Fibroblast of lung (primary cell): ENCODE measurements at regions not wholly inside any gene's neighbourhood (a gene's known extent, or its start where the extent isn't known, plus 50 kb on each side); places are given as distances from the start of the nearest gene placed in this dataset.

Experiments used
- EZH2 ChIP-seq: IDR thresholded peaks from 2 replicates; pipeline ENCODE4 v1.5.1; 2012; ENCODE audit warnings: low read length, control low read depth, mild to moderate bottlenecking; ENCODE audit errors: missing control alignments
- TF ChIP-seq, protein P1 (sequence below), 2 donors: IDR thresholded peaks in 1 of 2; conservative IDR thresholded peaks in 1 of 2; 1 replicate in 1 of 2; 2 replicates in 1 of 2; pipeline ENCODE4 v1.5.1; 2011 to 2012; ENCODE audit warnings: low read length in 2 of 2, control low read depth in 1 of 2, inconsistent platforms in 1 of 2, low read depth in 1 of 2, mild to moderate bottlenecking in 1 of 2

DNA sequence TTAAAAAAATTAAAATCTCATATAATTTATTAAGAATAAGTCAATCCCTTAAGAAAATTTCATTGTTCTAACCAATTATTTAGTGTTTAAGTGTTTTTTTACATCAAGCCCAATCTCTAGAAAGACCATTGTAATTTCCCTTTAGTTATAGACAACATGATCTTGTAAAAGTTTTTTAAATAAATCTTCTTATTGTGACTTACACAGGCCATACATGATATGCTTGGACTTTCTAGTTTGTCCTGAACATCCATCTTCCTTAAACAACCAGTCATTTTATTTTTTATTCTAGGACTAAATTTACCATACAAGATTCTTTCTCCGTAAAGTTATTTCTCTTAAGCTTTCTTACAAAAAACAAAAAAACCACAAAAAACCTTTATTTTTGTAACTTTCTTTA, 126.5 kb upstream of the MAST4 start:
- TF ChIP-seq, protein P1, sequence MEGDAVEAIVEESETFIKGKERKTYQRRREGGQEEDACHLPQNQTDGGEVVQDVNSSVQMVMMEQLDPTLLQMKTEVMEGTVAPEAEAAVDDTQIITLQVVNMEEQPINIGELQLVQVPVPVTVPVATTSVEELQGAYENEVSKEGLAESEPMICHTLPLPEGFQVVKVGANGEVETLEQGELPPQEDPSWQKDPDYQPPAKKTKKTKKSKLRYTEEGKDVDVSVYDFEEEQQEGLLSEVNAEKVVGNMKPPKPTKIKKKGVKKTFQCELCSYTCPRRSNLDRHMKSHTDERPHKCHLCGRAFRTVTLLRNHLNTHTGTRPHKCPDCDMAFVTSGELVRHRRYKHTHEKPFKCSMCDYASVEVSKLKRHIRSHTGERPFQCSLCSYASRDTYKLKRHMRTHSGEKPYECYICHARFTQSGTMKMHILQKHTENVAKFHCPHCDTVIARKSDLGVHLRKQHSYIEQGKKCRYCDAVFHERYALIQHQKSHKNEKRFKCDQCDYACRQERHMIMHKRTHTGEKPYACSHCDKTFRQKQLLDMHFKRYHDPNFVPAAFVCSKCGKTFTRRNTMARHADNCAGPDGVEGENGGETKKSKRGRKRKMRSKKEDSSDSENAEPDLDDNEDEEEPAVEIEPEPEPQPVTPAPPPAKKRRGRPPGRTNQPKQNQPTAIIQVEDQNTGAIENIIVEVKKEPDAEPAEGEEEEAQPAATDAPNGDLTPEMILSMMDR (conservative IDR thresholded peaks at IDR 0.05 in 1 of 2, IDR thresholded peaks at IDR 0.05 in 1 of 2; ENCODE audit: low read depth in 1 of 2, low read length in 2 of 2), result no peak
- TF ChIP-seq EZH2, result no peak
